ENCODE measurements at regions not wholly inside any gene's neighbourhood (a gene's known extent, or its start where the extent isn't known, plus 50 kb on each side); places are given as distances from the start of the nearest gene placed in this dataset.
"Not testable (repeated sequence)": the region's sequence is repeated elsewhere in the genome, so short reads cannot be mapped to it uniquely, and the experiment has no call there.

GRCh38 chr2:242085024-242085674, 215.6 kb downstream of the RTP5 start:
- H3K27me3 ChIP-seq (ENCODE audit: control insufficient read depth, insufficient read depth, low read length); H3K4me1 ChIP-seq (ENCODE audit: control insufficient read depth, insufficient read depth, low read length); H3K36me3 ChIP-seq (ENCODE audit: control insufficient read depth, insufficient read depth, low read length); DNase-seq; H3K4me3 ChIP-seq (ENCODE audit: low read length); H3K27ac ChIP-seq (ENCODE audit: low read length); H3K9me3 ChIP-seq (replicated peaks; ENCODE audit: control insufficient read depth, low read depth, low read length): not testable (repeated sequence)
- WGBS (ENCODE audit: insufficient coverage) = no CpG with 5 or more reads among the region's 14 CpGs

DNA sequence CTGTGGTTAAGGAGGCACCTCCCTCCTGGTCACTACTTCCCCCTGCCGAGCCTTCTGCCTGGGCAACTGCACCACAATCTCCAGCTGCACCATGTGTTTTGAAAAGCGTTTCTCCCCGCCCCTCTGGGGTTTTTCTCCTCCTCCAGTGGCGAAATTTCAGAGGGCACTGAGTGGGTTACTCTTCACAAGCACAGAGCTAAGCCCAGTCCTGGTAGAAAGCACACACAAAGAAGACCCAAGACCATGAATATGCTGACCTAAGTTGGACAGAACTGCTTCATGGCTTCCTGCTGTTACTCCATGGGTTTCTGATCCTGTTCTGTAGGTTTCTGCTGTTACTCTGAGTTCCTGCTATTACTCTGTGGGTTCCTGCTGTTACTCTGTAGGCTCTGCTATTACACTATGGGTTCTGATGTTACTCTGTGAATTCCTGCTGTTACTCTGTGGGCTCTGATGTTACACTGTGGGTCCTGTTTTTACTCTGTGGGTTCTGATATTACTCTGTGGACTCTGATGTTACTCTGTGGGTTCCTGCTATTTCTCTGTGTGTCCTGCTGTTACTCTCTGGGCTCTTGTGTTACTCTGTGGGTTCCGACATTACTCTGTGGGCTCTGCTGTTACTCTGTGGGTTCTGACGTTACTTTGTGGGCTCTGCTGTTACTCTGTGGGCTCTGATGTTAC, 216.6 kb downstream of the RTP5 start:
- Histone ChIP-seq H3K27ac (ENCODE audit: low read length) (no peak overlapping the region), H3K4me1 (ENCODE audit: control insufficient read depth, insufficient read depth, low read length) (no peaks in the 10 kb centered on the region), H3K27me3 (ENCODE audit: control insufficient read depth, insufficient read depth, low read length) (no peaks in the 10 kb centered on the region), H3K4me3 (ENCODE audit: low read length) (no peak overlapping the region), H3K36me3 (ENCODE audit: control insufficient read depth, insufficient read depth, low read length) (no peaks in the 10 kb centered on the region), H3K9me3 (replicated peaks; ENCODE audit: control insufficient read depth, low read depth, low read length) (no peaks in the 10 kb centered on the region)
- DNase-seq = peak; percentile 45
- WGBS (ENCODE audit: insufficient coverage) = 49% methylated on average over 3 of the region's 6 CpGs

GRCh38 chr2:242088044-242088443, 218.5 kb downstream of the RTP5 start:
- H3K4me1 ChIP-seq (ENCODE audit: control insufficient read depth, insufficient read depth, low read length); H3K36me3 ChIP-seq (ENCODE audit: control insufficient read depth, insufficient read depth, low read length); H3K27me3 ChIP-seq (ENCODE audit: control insufficient read depth, insufficient read depth, low read length); H3K27ac ChIP-seq (ENCODE audit: low read length); H3K9me3 ChIP-seq (replicated peaks; ENCODE audit: control insufficient read depth, low read depth, low read length): not testable (repeated sequence)
- DNase-seq = peak; percentile 16
- peak overlapping the region; percentile 43 for H3K4me3 ChIP-seq (ENCODE audit: low read length)
- no CpG with 5 or more reads among the region's 37 CpGs for whole genome bisulfite sequencing (ENCODE audit: insufficient coverage)

- H3K27ac ChIP-seq (ENCODE audit: low read length) = no peak overlapping the region
- H3K27me3 ChIP-seq (ENCODE audit: control insufficient read depth, insufficient read depth, low read length) = no peaks in the 10 kb centered on the region
- H3K4me1 ChIP-seq (ENCODE audit: control insufficient read depth, insufficient read depth, low read length) = no peaks in the 10 kb centered on the region
- peak overlapping the region; percentile 79 for H3K4me3 ChIP-seq (ENCODE audit: low read length)
- H3K9me3 ChIP-seq (replicated peaks; ENCODE audit: control insufficient read depth, low read depth, low read length) = no peaks in the 10 kb centered on the region
- H3K36me3 ChIP-seq (ENCODE audit: control insufficient read depth, insufficient read depth, low read length) = no peaks in the 10 kb centered on the region
- WGBS (ENCODE audit: insufficient coverage) = under 1% methylated on average over 66 of the region's 103 CpGs
- DNase-seq = peak; percentile 93
Measured at GRCh38 chr2:242088471-242089212, 219.1 kb downstream of the RTP5 start.

DNA sequence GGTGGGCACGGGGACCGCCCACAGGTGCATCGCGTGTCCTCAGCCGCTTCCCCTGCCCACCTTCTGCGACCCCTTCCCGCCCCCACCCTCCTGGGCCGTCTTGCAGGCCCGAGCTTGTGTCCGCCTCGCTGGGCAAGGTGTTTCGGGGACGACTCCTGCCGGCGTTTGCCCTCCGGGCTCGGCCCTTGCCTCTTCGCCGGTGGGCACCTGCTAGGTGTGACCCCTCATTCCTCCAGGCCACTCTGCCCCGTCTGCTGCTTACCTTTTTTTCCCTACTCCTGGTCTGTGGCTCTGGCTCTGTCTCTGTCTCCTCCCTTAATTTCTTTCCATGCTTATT, 219.7 kb downstream of the RTP5 start:
- H3K4me3 ChIP-seq (ENCODE audit: low read length) = peak overlapping the region; percentile 79
- 0% methylated on average over 5 of the region's 20 CpGs for WGBS (ENCODE audit: insufficient coverage)
- not testable (repeated sequence) for H3K36me3 ChIP-seq (ENCODE audit: control insufficient read depth, insufficient read depth, low read length); H3K27me3 ChIP-seq (ENCODE audit: control insufficient read depth, insufficient read depth, low read length); H3K9me3 ChIP-seq (replicated peaks; ENCODE audit: control insufficient read depth, low read depth, low read length); H3K27ac ChIP-seq (ENCODE audit: low read length); H3K4me1 ChIP-seq (ENCODE audit: control insufficient read depth, insufficient read depth, low read length); DNase-seq

DNA sequence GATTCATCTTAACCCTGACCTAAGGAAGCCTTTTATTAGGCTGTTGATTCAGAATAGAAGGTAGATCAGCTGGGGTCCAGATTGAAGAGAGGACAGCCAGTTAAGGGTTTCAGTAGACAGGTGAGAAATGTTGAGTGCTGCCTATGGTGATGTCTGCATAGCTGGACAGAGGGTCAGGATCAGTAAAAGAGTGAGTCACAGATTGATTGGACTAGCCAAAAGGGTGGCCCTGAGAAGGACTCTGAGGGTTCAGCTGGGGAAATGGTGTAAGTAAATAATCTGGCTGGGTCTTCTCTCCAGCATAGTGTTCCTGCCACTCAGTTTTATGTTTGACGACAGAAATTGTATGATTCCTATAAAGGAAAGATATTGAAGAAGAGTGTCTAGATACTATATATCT, 227.7 kb downstream of the RTP5 start:
- H3K27me3 ChIP-seq (ENCODE audit: control insufficient read depth, insufficient read depth, low read length); H3K4me3 ChIP-seq (ENCODE audit: low read length); H3K27ac ChIP-seq (ENCODE audit: low read length); H3K4me1 ChIP-seq (ENCODE audit: control insufficient read depth, insufficient read depth, low read length); H3K36me3 ChIP-seq (ENCODE audit: control insufficient read depth, insufficient read depth, low read length); H3K9me3 ChIP-seq (replicated peaks; ENCODE audit: control insufficient read depth, low read depth, low read length); DNase-seq: not testable (repeated sequence)
- WGBS (ENCODE audit: insufficient coverage) = no CpG with 5 or more reads among the region's 1 CpG

GRCh38 chr2:242098034-242098433, 228.5 kb downstream of the RTP5 start:
- no peaks in the 10 kb centered on the region for H3K27me3 ChIP-seq (ENCODE audit: control insufficient read depth, insufficient read depth, low read length)
- H3K4me1 ChIP-seq (ENCODE audit: control insufficient read depth, insufficient read depth, low read length) = no peaks in the 10 kb centered on the region
- H3K27ac ChIP-seq (ENCODE audit: low read length) = no peak overlapping the region
- H3K36me3 ChIP-seq (ENCODE audit: control insufficient read depth, insufficient read depth, low read length) = no peaks in the 10 kb centered on the region
- no CpG with 5 or more reads among the region's 1 CpG for WGBS (ENCODE audit: insufficient coverage)
- no peak for DNase-seq
- H3K9me3 ChIP-seq (replicated peaks; ENCODE audit: control insufficient read depth, low read depth, low read length) = no peaks in the 10 kb centered on the region
- no peak overlapping the region for H3K4me3 ChIP-seq (ENCODE audit: low read length)

- no peaks in the 10 kb centered on the region for H3K4me1 ChIP-seq (ENCODE audit: control insufficient read depth, insufficient read depth, low read length)
- H3K27me3 ChIP-seq (ENCODE audit: control insufficient read depth, insufficient read depth, low read length) = no peaks in the 10 kb centered on the region
- H3K9me3 ChIP-seq (replicated peaks; ENCODE audit: control insufficient read depth, low read depth, low read length) = no peaks in the 10 kb centered on the region
- DNase-seq = peak; percentile 27
- 80% methylated on average over 7 of the region's 7 CpGs for WGBS (ENCODE audit: insufficient coverage)
- no peak overlapping the region for H3K4me3 ChIP-seq (ENCODE audit: low read length)
- H3K36me3 ChIP-seq (ENCODE audit: control insufficient read depth, insufficient read depth, low read length) = no peaks in the 10 kb centered on the region
- no peak overlapping the region for H3K27ac ChIP-seq (ENCODE audit: low read length)
Measured at GRCh38 chr2:242098445-242099128, 229.1 kb downstream of the RTP5 start.

DNA sequence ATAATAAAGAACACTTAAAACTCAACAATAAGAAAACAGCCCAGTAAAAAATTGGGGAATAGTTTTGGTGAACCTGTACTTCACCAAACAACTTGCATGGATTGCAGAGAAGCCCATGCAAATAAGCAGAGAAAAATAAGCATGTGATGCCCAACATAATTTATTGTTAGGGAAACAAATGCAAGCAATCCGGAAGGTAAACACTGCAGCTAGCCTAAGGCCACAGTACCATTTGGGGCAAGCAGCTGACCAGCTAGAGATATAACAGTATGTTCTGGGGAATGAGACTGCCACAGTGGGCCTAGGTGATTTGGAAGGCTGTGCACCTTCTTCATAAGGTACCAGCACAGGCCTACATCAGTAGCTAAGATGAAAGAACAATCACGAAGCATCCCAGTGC, 233.6 kb downstream of the RTP5 start:
- 100% methylated on average over 2 of the region's 2 CpGs for WGBS (ENCODE audit: insufficient coverage)

More for the DNA sequence above, 233.6 kb downstream of the RTP5 start:
- DNase-seq; H3K27me3 ChIP-seq (ENCODE audit: control insufficient read depth, insufficient read depth, low read length); H3K27ac ChIP-seq (ENCODE audit: low read length); H3K9me3 ChIP-seq (replicated peaks; ENCODE audit: control insufficient read depth, low read depth, low read length); H3K36me3 ChIP-seq (ENCODE audit: control insufficient read depth, insufficient read depth, low read length); H3K4me1 ChIP-seq (ENCODE audit: control insufficient read depth, insufficient read depth, low read length); H3K4me3 ChIP-seq (ENCODE audit: low read length): not testable (repeated sequence)
